ENCODE measurements at regions not wholly inside any gene's neighbourhood (a gene's known extent, or its start where the extent isn't known, plus 50 kb on each side); places are given as distances from the start of the nearest gene placed in this dataset.

DNA sequence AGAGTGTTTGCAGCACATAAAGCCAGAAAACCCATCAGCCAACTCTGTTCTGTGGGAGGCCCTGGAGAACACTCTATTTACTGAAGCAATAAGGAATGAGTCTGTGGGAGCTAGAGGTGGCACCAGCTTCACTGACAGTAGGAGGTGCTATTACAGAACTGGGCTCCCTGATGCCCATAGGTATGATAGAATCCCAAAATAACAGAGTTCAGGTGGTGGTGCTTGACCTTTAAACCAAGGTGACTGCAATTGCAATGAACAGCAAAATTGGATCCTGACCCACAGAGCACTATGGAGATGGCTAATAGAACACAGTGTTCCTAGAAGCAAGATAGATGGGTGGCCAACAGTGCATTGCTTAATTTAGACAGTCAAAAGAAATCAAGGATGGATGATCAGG, 95.4 kb upstream of the RNU6-1 start:
- Mint-ChIP-seq H3K4me1 (peaks cover 6% of the 10 kb centered on the region), H3K27ac (no peak overlapping the region), H3K9me3 (peaks cover 2% of the 10 kb centered on the region; the same call in 2 of the 3 replicates), H3K4me3 (no peak overlapping the region), H3K36me3 (ENCODE audit: low read depth) (no peaks in the 10 kb centered on the region), H3K27me3 (ENCODE audit: insufficient read depth, low read depth, poor library complexity) (peaks cover 7% of the 10 kb centered on the region)
- H3K4me2 ChIP-seq, result no peak overlapping the region
- TF ChIP-seq STAT1 (IDR thresholded peaks at IDR 0.05; ENCODE audit: unreplicated experiment), result no peak
- TF ChIP-seq, protein P1, sequence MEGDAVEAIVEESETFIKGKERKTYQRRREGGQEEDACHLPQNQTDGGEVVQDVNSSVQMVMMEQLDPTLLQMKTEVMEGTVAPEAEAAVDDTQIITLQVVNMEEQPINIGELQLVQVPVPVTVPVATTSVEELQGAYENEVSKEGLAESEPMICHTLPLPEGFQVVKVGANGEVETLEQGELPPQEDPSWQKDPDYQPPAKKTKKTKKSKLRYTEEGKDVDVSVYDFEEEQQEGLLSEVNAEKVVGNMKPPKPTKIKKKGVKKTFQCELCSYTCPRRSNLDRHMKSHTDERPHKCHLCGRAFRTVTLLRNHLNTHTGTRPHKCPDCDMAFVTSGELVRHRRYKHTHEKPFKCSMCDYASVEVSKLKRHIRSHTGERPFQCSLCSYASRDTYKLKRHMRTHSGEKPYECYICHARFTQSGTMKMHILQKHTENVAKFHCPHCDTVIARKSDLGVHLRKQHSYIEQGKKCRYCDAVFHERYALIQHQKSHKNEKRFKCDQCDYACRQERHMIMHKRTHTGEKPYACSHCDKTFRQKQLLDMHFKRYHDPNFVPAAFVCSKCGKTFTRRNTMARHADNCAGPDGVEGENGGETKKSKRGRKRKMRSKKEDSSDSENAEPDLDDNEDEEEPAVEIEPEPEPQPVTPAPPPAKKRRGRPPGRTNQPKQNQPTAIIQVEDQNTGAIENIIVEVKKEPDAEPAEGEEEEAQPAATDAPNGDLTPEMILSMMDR (conservative IDR thresholded peaks at IDR 0.05; ENCODE audit: low read depth in 2 of 2), result peak; percentile 25 to 54
- H3K27me3 ChIP-seq (ENCODE audit: insufficient read depth), result no peaks in the 10 kb centered on the region
- H2AFZ ChIP-seq, result no peak overlapping the region
- H4K20me1 ChIP-seq (replicated peaks; ENCODE audit: insufficient read depth), result no peaks in the 10 kb centered on the region
- no peaks in the 10 kb centered on the region; the same call in 1 of the 2 replicates for H3K4me1 ChIP-seq (ENCODE audit: insufficient read depth)
- H3K27ac ChIP-seq (ENCODE audit: low read depth), result no peak overlapping the region
- no peaks in the 10 kb centered on the region for H3K36me3 ChIP-seq (ENCODE audit: insufficient read depth)
- H3K4me3 ChIP-seq, result no peak overlapping the region
- H3K9me2 ChIP-seq (ENCODE audit: insufficient read depth), result no peaks in the 10 kb centered on the region
- H3F3A ChIP-seq (replicated peaks; ENCODE audit: low read depth), result no peaks in the 10 kb centered on the region
- no peak for ATAC-seq
- no peaks in the 10 kb centered on the region for H3K79me2 ChIP-seq (replicated peaks; ENCODE audit: insufficient read depth)
- no peak for DNase-seq (ENCODE audit: low spot score)

DNA sequence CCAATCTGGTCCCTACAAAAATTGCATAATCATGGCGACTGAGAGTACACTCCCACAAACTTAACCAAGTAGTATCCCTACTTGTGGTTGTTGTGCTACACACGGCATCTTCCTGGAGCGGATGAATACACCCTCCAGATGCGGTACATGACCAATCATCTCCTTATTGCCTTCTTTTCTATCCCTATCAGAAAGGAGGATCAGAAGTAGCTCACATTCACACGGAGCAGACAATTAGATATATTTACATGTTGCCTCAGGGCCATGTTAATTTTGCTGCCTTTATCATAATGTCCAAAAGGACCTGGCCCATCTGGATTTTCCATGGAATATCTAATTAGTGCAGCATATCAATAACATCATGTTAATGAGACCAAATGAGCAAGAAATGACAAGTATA, 96.4 kb upstream of the RNU6-1 start:
- Histone ChIP-seq H3K27ac (ENCODE audit: low read depth) (no peak overlapping the region), H3K4me1 (ENCODE audit: insufficient read depth) (no peaks in the 10 kb centered on the region; the same call in 1 of the 2 replicates), H2AFZ (no peak overlapping the region), H3K79me2 (replicated peaks; ENCODE audit: insufficient read depth) (no peaks in the 10 kb centered on the region), H4K20me1 (replicated peaks; ENCODE audit: insufficient read depth) (no peaks in the 10 kb centered on the region), H3K9me2 (ENCODE audit: insufficient read depth) (no peaks in the 10 kb centered on the region), H3F3A (replicated peaks; ENCODE audit: low read depth) (no peaks in the 10 kb centered on the region), H3K4me2 (no peak overlapping the region), H3K27me3 (ENCODE audit: insufficient read depth) (no peaks in the 10 kb centered on the region), H3K36me3 (ENCODE audit: insufficient read depth) (no peaks in the 10 kb centered on the region), H3K4me3 (no peak overlapping the region)
- ATAC-seq (no peak), DNase-seq (ENCODE audit: low spot score) (no peak)
- H3K9me3 Mint-ChIP-seq, result peaks cover 2% of the 10 kb centered on the region; the same call in 2 of the 3 replicates
- TF ChIP-seq, protein P2, sequence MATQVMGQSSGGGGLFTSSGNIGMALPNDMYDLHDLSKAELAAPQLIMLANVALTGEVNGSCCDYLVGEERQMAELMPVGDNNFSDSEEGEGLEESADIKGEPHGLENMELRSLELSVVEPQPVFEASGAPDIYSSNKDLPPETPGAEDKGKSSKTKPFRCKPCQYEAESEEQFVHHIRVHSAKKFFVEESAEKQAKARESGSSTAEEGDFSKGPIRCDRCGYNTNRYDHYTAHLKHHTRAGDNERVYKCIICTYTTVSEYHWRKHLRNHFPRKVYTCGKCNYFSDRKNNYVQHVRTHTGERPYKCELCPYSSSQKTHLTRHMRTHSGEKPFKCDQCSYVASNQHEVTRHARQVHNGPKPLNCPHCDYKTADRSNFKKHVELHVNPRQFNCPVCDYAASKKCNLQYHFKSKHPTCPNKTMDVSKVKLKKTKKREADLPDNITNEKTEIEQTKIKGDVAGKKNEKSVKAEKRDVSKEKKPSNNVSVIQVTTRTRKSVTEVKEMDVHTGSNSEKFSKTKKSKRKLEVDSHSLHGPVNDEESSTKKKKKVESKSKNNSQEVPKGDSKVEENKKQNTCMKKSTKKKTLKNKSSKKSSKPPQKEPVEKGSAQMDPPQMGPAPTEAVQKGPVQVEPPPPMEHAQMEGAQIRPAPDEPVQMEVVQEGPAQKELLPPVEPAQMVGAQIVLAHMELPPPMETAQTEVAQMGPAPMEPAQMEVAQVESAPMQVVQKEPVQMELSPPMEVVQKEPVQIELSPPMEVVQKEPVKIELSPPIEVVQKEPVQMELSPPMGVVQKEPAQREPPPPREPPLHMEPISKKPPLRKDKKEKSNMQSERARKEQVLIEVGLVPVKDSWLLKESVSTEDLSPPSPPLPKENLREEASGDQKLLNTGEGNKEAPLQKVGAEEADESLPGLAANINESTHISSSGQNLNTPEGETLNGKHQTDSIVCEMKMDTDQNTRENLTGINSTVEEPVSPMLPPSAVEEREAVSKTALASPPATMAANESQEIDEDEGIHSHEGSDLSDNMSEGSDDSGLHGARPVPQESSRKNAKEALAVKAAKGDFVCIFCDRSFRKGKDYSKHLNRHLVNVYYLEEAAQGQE (IDR thresholded peaks at IDR 0.05; ENCODE audit: unreplicated experiment), result no peak
- TF ChIP-seq EZH2phosphoT487 (IDR thresholded peaks at IDR 0.05; ENCODE audit: unreplicated experiment) (no peak), NANOG (IDR thresholded peaks at IDR 0.05; ENCODE audit: borderline replicate concordance) (no peak), JUNB (IDR thresholded peaks at IDR 0.05; ENCODE audit: unreplicated experiment) (no peak), POLR2AphosphoS5 (IDR thresholded peaks at IDR 0.05; ENCODE audit: low read depth) (no peak), ZNF331 (CRISPR knock-in tag; IDR thresholded peaks at IDR 0.05; ENCODE audit: low read depth) (no peak)
- TF ChIP-seq, protein P1 (conservative IDR thresholded peaks at IDR 0.05; ENCODE audit: low read depth in 2 of 2), result no peak
- TF ChIP-seq, protein P3, sequence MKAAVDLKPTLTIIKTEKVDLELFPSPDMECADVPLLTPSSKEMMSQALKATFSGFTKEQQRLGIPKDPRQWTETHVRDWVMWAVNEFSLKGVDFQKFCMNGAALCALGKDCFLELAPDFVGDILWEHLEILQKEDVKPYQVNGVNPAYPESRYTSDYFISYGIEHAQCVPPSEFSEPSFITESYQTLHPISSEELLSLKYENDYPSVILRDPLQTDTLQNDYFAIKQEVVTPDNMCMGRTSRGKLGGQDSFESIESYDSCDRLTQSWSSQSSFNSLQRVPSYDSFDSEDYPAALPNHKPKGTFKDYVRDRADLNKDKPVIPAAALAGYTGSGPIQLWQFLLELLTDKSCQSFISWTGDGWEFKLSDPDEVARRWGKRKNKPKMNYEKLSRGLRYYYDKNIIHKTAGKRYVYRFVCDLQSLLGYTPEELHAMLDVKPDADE (IDR thresholded peaks at IDR 0.05), result no peak
- H3K36me3 Mint-ChIP-seq (ENCODE audit: low read depth), result no peaks in the 10 kb centered on the region
- no peak overlapping the region for H3K4me3 Mint-ChIP-seq
- peaks cover 8% of the 10 kb centered on the region for H3K4me1 Mint-ChIP-seq
- peaks cover 6% of the 10 kb centered on the region for H3K27me3 Mint-ChIP-seq (ENCODE audit: insufficient read depth, low read depth, poor library complexity)
- H3K27ac Mint-ChIP-seq, result no peak overlapping the region
